HG02571 (cell line): ENCODE measurements at regions not wholly inside any gene's neighbourhood (a gene's known extent, or its start where the extent isn't known, plus 50 kb on each side); places are given as distances from the start of the nearest gene placed in this dataset.
"Not testable (repeated sequence)": the region's sequence is repeated elsewhere in the genome, so short reads cannot be mapped to it uniquely, and the experiment has no call there.

ENCODE experiments used
- ATAC-seq: cut with Tn5 transposase; IDR thresholded peaks from one replicate; pipeline ENCODE4 v1.9.1; 2021; ENCODE audit warnings: mild to moderate bottlenecking, moderate library complexity; ENCODE audit not compliant: unreplicated experiment

GRCh38 chr4:130044788-130045531 lies 949.0 kb downstream of the C4orf33 start:
- ATAC-seq = no peak

GRCh38 chr4:130053723-130054122 lies 957.8 kb downstream of the C4orf33 start:
- ATAC-seq = no peak

GRCh38 chr4:130054908-130055307 lies 959.0 kb downstream of the C4orf33 start:
- no peak for ATAC-seq

- no peak for ATAC-seq
These were observed 960.3 kb downstream of the C4orf33 start for GRCh38 chr4:130056286-130056685.

- ATAC-seq = no peak
These were observed 968.5 kb downstream of the C4orf33 start for GRCh38 chr4:130064471-130064870.

GRCh38 chr4:130067419-130067818 lies 971.5 kb downstream of the C4orf33 start:
- no peak for ATAC-seq

- no peak for ATAC-seq
These were observed 972.1 kb downstream of the C4orf33 start for GRCh38 chr4:130068072-130068471.

GRCh38 chr4:130071746-130072145 lies 975.8 kb downstream of the C4orf33 start:
- no peak for ATAC-seq

GRCh38 chr4:130073145-130073790 lies 977.3 kb downstream of the C4orf33 start:
- ATAC-seq = no peak

GRCh38 chr4:130074096-130074495 lies 978.1 kb downstream of the C4orf33 start:
- ATAC-seq = no peak

- no peak for ATAC-seq
These were observed 981.3 kb downstream of the C4orf33 start for GRCh38 chr4:130077275-130077674.

GRCh38 chr4:130079027-130079426 lies 983.1 kb downstream of the C4orf33 start:
- not testable (repeated sequence) for ATAC-seq

GRCh38 chr4:130080872-130081451 lies 985.0 kb downstream of the C4orf33 start:
- no peak for ATAC-seq

GRCh38 chr4:130090427-130090826 lies 994.5 kb downstream of the C4orf33 start:
- no peak for ATAC-seq

GRCh38 chr4:130092187-130093015 lies 996.4 kb downstream of the C4orf33 start:
- ATAC-seq = no peak

GRCh38 chr4:130099105-130099504 lies 1003.2 kb downstream of the C4orf33 start:
- no peak for ATAC-seq

GRCh38 chr4:130110189-130110588 lies 1014.2 kb downstream of the C4orf33 start:
- peak; percentile 74 for ATAC-seq

- no peak for ATAC-seq
These were observed 1014.8 kb downstream of the C4orf33 start for GRCh38 chr4:130110770-130111169.

- ATAC-seq = no peak
These were observed 1028.1 kb downstream of the C4orf33 start for GRCh38 chr4:130124066-130124465.

GRCh38 chr4:130125467-130125866 lies 1029.5 kb downstream of the C4orf33 start:
- no peak for ATAC-seq

- no peak for ATAC-seq
These were observed 1031.3 kb downstream of the C4orf33 start for GRCh38 chr4:130127297-130127696.
